Neural cell (in vitro differentiated cells): ENCODE measurements at regions not wholly inside any gene's neighbourhood (a gene's known extent, or its start where the extent isn't known, plus 50 kb on each side); places are given as distances from the start of the nearest gene placed in this dataset.

ENCODE experiments used
- H2AFZ ChIP-seq: fragments of 200-600, 300-800 bp; sonication (generic), shearing (Covaris generic); 2 replicates; pipeline ENCODE4 v1.6.0; 2014; ENCODE audit warnings: low read depth, mild to moderate bottlenecking, antibody characterized with exemption, low read length, moderate library complexity
- H3F3A ChIP-seq: fragments of 200-600 bp; shearing (Covaris generic); 2 replicates; pipeline ENCODE4 v1.6.1; 2016; ENCODE audit warnings: mild to moderate bottlenecking, moderate library complexity, mixed read lengths, antibody characterized with exemption, low read length; ENCODE audit not compliant: insufficient read depth, poor library complexity, severe bottlenecking
- H3K27ac ChIP-seq: fragments of 200-600, 300-800 bp; sonication (generic), shearing (Covaris generic); 2 replicates; pipeline ENCODE4 v1.5.1; 2014; ENCODE audit warnings: mild to moderate bottlenecking, low read length, moderate library complexity
- H3K27me3 ChIP-seq: fragments of 300-800, 200-600 bp; sonication (generic), shearing (Covaris generic); 2 replicates; pipeline ENCODE4 v1.6.0; 2014; ENCODE audit warnings: mild to moderate bottlenecking, low read depth, low read length, moderate library complexity; ENCODE audit not compliant: insufficient read depth
- H3K36me3 ChIP-seq: fragments of 300-800, 200-600 bp; sonication (generic), shearing (Covaris generic); 2 replicates; pipeline ENCODE4 v1.5.1; 2014; ENCODE audit warnings: mild to moderate bottlenecking, antibody characterized with exemption, low read length, moderate library complexity; ENCODE audit not compliant: insufficient read depth
- H3K4me2 ChIP-seq: fragments of 300-800, 200-600 bp; sonication (generic), shearing (Covaris generic); 2 replicates; pipeline ENCODE4 v1.6.0; 2014; ENCODE audit warnings: mild to moderate bottlenecking, low read length
- H3K4me3 ChIP-seq: fragments of 300-800, 200-600 bp; sonication (generic), shearing (Covaris generic); 2 replicates; pipeline ENCODE4 v1.5.1; 2014; ENCODE audit warnings: mild to moderate bottlenecking, low read length, moderate library complexity
- H3K79me2 ChIP-seq: fragments of 200-600 bp; shearing (Covaris generic); replicated peaks from 2 replicates; pipeline ENCODE4 v1.6.0; 2014; ENCODE audit warnings: mild to moderate bottlenecking, low read length, moderate library complexity; ENCODE audit not compliant: insufficient read depth
- H3K9ac ChIP-seq: fragments of 300-800, 200-600 bp; sonication (generic), shearing (Covaris generic); 2 replicates; pipeline ENCODE4 v1.6.1; 2016; ENCODE audit warnings: mild to moderate bottlenecking, low read length, mixed read lengths
- H3K9me2 ChIP-seq: fragments of 200-600 bp; shearing (Covaris generic); 2 replicates; pipeline ENCODE4 v1.6.1; 2016; ENCODE audit warnings: mild to moderate bottlenecking, low read length, mixed read lengths; ENCODE audit not compliant: insufficient read depth
- H3K9me3 ChIP-seq: fragments of 200-600, 300-800 bp; sonication (generic), shearing (Covaris generic); 2 replicates; pipeline ENCODE4 v1.6.1; 2016; ENCODE audit warnings: mild to moderate bottlenecking, mixed run types, low read length, moderate library complexity, mixed read lengths
- H4K20me1 ChIP-seq: fragments of 200-600 bp; shearing (Covaris generic); 2 replicates; pipeline ENCODE4 v1.6.1; 2016; ENCODE audit warnings: mild to moderate bottlenecking, mixed run types; ENCODE audit not compliant: insufficient read depth
- EP300 ChIP-seq: fragments of 450-650 bp; conservative IDR thresholded peaks from 2 replicates; pipeline ENCODE4 v1.6.1; 2014; ENCODE audit warnings: antibody characterized with exemption, mild to moderate bottlenecking, moderate library complexity; ENCODE audit not compliant: poor library complexity, severe bottlenecking
- EZH2 ChIP-seq: fragments of 200-600, 300-800 bp; shearing (Covaris generic), sonication (generic); IDR thresholded peaks from 2 replicates; pipeline ENCODE4 v1.6.1; 2014; ENCODE audit warnings: antibody characterized with exemption, low read length, borderline replicate concordance, mild to moderate bottlenecking; ENCODE audit not compliant: insufficient read depth, poor library complexity, severe bottlenecking
- MXI1 ChIP-seq: fragments of 450-650 bp; conservative IDR thresholded peaks from 2 replicates; pipeline ENCODE4 v1.6.1; 2014; ENCODE audit warnings: antibody characterized with exemption, mild to moderate bottlenecking; ENCODE audit not compliant: poor library complexity, severe bottlenecking
- POLR2AphosphoS5 ChIP-seq: IDR thresholded peaks from 2 replicates; pipeline ENCODE4 v1.6.1; 2012
- RAD21 ChIP-seq: fragments of 450-650 bp; conservative IDR thresholded peaks from 2 replicates; pipeline ENCODE4 v1.6.1; 2014; ENCODE audit warnings: antibody characterized with exemption, mild to moderate bottlenecking, moderate library complexity
- SMC3 ChIP-seq: fragments of 450-650 bp; conservative IDR thresholded peaks from 2 replicates; pipeline ENCODE4 v1.6.1; 2014; ENCODE audit warnings: antibody characterized with exemption, mild to moderate bottlenecking, moderate library complexity; ENCODE audit not compliant: poor library complexity
- TAF1 ChIP-seq: IDR thresholded peaks from 2 replicates; pipeline ENCODE4 v1.6.1; 2012; ENCODE audit warnings: low read depth
- TF ChIP-seq, protein P1 (sequence below): IDR thresholded peaks from 2 replicates; pipeline ENCODE4 v1.6.1; 2012; ENCODE audit warnings: borderline replicate concordance
- TF ChIP-seq, protein P2 (sequence below): fragments of 450-650 bp; IDR thresholded peaks from 2 replicates; pipeline ENCODE4 v1.5.1; 2014; ENCODE audit warnings: antibody characterized with exemption, mild to moderate bottlenecking, moderate library complexity; ENCODE audit not compliant: poor library complexity, severe bottlenecking

DNA sequence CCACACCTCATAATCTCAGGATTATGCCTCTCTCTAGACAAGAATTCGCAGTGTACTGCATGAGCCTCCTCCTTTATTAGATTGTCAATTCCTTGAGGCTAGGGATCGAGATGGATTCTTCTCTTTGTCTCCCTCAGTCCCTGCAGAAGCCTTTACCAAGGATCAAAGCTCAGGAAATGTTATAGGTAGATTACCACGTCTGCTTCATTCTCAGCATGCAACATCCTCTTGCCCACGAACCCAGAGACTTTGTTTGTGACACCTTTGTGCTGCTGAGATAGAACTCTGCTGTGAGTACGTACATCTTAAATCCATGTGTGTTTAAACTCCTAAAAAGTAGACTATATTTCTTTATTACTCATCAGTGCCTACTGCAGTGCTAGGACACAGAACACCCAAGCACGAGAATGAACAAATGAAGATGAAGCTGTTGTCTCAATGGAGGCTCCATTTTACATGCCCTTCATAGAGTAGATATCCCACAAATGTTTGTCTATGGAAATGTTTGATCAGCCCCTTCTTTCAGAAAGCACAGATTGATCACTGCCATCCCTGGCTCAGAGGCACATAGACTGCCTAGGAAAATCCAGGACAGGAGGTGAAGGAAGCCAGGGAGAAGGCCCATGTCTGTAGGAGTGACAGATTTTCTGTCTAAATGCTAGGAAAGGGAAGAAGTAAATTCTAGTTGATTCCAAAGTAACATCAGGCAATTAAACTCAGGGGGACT, 98.8 kb upstream of the KLHL29 start:
- no peak overlapping the region for H3K4me3 ChIP-seq
- H3K9me3 ChIP-seq: no peaks in the 10 kb centered on the region
- no peaks in the 10 kb centered on the region for H4K20me1 ChIP-seq
- no peaks in the 10 kb centered on the region for H3K9me2 ChIP-seq
- no peaks in the 10 kb centered on the region for H3K79me2 ChIP-seq
- no peak for TF ChIP-seq EP300
- TF ChIP-seq, protein P1, sequence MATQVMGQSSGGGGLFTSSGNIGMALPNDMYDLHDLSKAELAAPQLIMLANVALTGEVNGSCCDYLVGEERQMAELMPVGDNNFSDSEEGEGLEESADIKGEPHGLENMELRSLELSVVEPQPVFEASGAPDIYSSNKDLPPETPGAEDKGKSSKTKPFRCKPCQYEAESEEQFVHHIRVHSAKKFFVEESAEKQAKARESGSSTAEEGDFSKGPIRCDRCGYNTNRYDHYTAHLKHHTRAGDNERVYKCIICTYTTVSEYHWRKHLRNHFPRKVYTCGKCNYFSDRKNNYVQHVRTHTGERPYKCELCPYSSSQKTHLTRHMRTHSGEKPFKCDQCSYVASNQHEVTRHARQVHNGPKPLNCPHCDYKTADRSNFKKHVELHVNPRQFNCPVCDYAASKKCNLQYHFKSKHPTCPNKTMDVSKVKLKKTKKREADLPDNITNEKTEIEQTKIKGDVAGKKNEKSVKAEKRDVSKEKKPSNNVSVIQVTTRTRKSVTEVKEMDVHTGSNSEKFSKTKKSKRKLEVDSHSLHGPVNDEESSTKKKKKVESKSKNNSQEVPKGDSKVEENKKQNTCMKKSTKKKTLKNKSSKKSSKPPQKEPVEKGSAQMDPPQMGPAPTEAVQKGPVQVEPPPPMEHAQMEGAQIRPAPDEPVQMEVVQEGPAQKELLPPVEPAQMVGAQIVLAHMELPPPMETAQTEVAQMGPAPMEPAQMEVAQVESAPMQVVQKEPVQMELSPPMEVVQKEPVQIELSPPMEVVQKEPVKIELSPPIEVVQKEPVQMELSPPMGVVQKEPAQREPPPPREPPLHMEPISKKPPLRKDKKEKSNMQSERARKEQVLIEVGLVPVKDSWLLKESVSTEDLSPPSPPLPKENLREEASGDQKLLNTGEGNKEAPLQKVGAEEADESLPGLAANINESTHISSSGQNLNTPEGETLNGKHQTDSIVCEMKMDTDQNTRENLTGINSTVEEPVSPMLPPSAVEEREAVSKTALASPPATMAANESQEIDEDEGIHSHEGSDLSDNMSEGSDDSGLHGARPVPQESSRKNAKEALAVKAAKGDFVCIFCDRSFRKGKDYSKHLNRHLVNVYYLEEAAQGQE: no peak
- TF ChIP-seq RAD21: no peak
- TF ChIP-seq TAF1: no peak
- TF ChIP-seq EZH2: no peak
- TF ChIP-seq SMC3: no peak
- TF ChIP-seq MXI1: no peak
- TF ChIP-seq, protein P2, sequence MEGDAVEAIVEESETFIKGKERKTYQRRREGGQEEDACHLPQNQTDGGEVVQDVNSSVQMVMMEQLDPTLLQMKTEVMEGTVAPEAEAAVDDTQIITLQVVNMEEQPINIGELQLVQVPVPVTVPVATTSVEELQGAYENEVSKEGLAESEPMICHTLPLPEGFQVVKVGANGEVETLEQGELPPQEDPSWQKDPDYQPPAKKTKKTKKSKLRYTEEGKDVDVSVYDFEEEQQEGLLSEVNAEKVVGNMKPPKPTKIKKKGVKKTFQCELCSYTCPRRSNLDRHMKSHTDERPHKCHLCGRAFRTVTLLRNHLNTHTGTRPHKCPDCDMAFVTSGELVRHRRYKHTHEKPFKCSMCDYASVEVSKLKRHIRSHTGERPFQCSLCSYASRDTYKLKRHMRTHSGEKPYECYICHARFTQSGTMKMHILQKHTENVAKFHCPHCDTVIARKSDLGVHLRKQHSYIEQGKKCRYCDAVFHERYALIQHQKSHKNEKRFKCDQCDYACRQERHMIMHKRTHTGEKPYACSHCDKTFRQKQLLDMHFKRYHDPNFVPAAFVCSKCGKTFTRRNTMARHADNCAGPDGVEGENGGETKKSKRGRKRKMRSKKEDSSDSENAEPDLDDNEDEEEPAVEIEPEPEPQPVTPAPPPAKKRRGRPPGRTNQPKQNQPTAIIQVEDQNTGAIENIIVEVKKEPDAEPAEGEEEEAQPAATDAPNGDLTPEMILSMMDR: no peak
- no peak overlapping the region for H3K27ac ChIP-seq
- no peaks in the 10 kb centered on the region for H3K36me3 ChIP-seq
- H3K4me2 ChIP-seq: no peak overlapping the region
- no peak overlapping the region for H3K9ac ChIP-seq
- H3K27me3 ChIP-seq: no peaks in the 10 kb centered on the region
- no peaks in the 10 kb centered on the region for H3F3A ChIP-seq
- no peak overlapping the region for H2AFZ ChIP-seq

DNA sequence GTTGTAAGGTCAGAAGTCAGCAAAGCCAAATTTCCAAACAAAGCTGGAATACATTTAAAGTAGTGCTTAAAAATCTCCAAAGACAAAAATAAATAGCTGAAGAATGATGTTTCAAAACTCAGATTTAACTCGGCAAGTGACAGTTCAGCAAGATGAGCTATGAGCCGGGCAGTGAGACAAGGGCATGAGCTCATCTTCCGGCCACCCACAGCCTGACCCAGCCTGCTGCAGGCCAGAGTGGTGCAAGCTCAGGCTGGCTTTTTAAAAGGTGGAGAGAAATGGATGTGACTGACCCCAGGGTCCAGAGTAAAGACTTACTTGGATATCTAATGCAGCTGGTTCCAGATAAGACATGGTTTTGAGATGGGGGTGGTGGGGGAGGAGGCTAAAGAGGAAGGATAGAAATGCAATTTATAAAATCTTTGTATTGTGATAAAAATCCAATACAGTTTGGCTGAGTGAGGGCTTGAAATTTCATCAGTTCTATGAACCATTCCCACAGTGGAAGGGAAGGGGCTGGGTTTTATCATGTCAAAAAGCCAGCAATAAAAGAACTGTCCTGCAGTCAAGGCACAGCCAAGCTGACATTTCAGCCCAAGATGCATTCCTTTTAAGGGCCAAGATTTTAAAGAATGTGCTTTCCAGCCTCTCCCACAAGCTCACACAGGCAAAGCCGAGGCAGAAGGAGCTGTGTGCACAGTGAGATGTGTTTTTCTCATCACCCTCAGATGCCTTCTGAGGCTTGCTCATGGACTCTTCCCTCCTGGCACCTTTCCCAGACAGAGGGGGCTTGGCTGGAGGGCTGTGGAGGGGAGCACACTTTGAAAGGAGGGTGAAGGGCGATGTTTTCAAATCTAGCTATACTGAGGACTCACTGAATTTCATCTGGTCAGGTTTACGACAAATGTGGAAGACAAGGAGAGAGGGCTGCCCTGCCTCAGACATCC, 97.9 kb upstream of the KLHL29 start:
- H3K9ac ChIP-seq: no peak overlapping the region
- H3K9me3 ChIP-seq: no peaks in the 10 kb centered on the region
- no peaks in the 10 kb centered on the region for H3F3A ChIP-seq
- no peaks in the 10 kb centered on the region for H3K9me2 ChIP-seq
- H3K27me3 ChIP-seq: no peaks in the 10 kb centered on the region
- no peak overlapping the region for H2AFZ ChIP-seq
- no peak overlapping the region for H3K4me2 ChIP-seq
- H4K20me1 ChIP-seq: no peaks in the 10 kb centered on the region
- no peaks in the 10 kb centered on the region for H3K79me2 ChIP-seq
- TF ChIP-seq EP300: no peak
- TF ChIP-seq, protein P2: no peak
- TF ChIP-seq MXI1: no peak
- no peak for TF ChIP-seq SMC3
- TF ChIP-seq RAD21: no peak
- TF ChIP-seq EZH2: no peak
- TF ChIP-seq POLR2AphosphoS5: no peak
- no peak for TF ChIP-seq TAF1
- TF ChIP-seq, protein P1: no peak
- H3K27ac ChIP-seq: no peak overlapping the region
- H3K4me3 ChIP-seq: no peak overlapping the region
- no peaks in the 10 kb centered on the region for H3K36me3 ChIP-seq
